DND-41 (cell line): ENCODE measurements at regions not wholly inside any gene's neighbourhood (a gene's known extent, or its start where the extent isn't known, plus 50 kb on each side); places are given as distances from the start of the nearest gene placed in this dataset.

Experiments used
- EZH2 ChIP-seq: IDR thresholded peaks from 3 replicates; pipeline ENCODE4 v1.6.1; 2012; ENCODE audit warnings: borderline replicate concordance, low read depth, mild to moderate bottlenecking, moderate library complexity, low read length, inconsistent platforms; ENCODE audit not compliant: severe bottlenecking
- TF ChIP-seq, protein P1 (sequence below): IDR thresholded peaks from 2 replicates; pipeline ENCODE4 v1.5.1; 2012; ENCODE audit warnings: borderline replicate concordance, low read length, moderate library complexity, mild to moderate bottlenecking; ENCODE audit not compliant: poor library complexity, severe bottlenecking; ENCODE audit errors: extremely low read depth

- TF ChIP-seq, protein P1, sequence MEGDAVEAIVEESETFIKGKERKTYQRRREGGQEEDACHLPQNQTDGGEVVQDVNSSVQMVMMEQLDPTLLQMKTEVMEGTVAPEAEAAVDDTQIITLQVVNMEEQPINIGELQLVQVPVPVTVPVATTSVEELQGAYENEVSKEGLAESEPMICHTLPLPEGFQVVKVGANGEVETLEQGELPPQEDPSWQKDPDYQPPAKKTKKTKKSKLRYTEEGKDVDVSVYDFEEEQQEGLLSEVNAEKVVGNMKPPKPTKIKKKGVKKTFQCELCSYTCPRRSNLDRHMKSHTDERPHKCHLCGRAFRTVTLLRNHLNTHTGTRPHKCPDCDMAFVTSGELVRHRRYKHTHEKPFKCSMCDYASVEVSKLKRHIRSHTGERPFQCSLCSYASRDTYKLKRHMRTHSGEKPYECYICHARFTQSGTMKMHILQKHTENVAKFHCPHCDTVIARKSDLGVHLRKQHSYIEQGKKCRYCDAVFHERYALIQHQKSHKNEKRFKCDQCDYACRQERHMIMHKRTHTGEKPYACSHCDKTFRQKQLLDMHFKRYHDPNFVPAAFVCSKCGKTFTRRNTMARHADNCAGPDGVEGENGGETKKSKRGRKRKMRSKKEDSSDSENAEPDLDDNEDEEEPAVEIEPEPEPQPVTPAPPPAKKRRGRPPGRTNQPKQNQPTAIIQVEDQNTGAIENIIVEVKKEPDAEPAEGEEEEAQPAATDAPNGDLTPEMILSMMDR = no peak
- TF ChIP-seq EZH2 = no peak
These were observed 475.5 kb upstream of the FGF16 start for GRCh38 chrX:76971393-76972376.
